Astrocyte (in vitro differentiated cells and primary cell): ENCODE measurements at regions not wholly inside any gene's neighbourhood (a gene's known extent, or its start where the extent isn't known, plus 50 kb on each side); places are given as distances from the start of the nearest gene placed in this dataset.

ENCODE experiments used
- CTCF ChIP-seq: IDR thresholded peaks from 2 replicates; pipeline ENCODE4 v1.5.1; 2011; ENCODE audit warnings: low read depth, mild to moderate bottlenecking, inconsistent platforms, low read length, moderate library complexity; ENCODE audit not compliant: insufficient read depth
- EZH2 ChIP-seq: IDR thresholded peaks from 2 replicates; pipeline ENCODE4 v1.6.1; 2012; ENCODE audit warnings: mild to moderate bottlenecking, low read length, inconsistent platforms; ENCODE audit not compliant: insufficient read depth

- TF ChIP-seq CTCF (no peak), EZH2 (no peak)
Measured at GRCh38 chr19:27729332-27729731, 1483.6 kb downstream of the UQCRFS1 start.
